Esophagus squamous epithelium (tissue), 5 donors: ENCODE measurements at regions not wholly inside any gene's neighbourhood (a gene's known extent, or its start where the extent isn't known, plus 50 kb on each side); places are given as distances from the start of the nearest gene placed in this dataset.

Source experiments
- DNase-seq: peaks from one replicate; lab custom pipeline; 2025; lab: John Stamatoyannopoulos, UW
- H3K27ac ChIP-seq, 4 donors: fragments of 200-600 bp; sonication (generic); one replicate each; pipeline ENCODE4 v1.5.1; 2016 to 2019; ENCODE audit warnings: mild to moderate bottlenecking in 1 of 4
- H3K27me3 ChIP-seq, 4 donors: fragments of 200-600 bp; sonication (generic); 1 replicate in 3 of 4; 2 replicates in 1 of 4; pipeline versions ENCODE4 v1.5.1 to v1.6.0; 2017 to 2021; ENCODE audit warnings: antibody characterized with exemption in 1 of 4
- H3K36me3 ChIP-seq, 3 donors: fragments of 200-600 bp; sonication (generic); one replicate each; pipeline ENCODE4 v1.5.1; 2016 to 2019
- H3K4me1 ChIP-seq, 3 donors: fragments of 200-600 bp; sonication (generic); one replicate each; pipeline ENCODE4 v1.5.1; 2017 to 2019
- H3K4me3 ChIP-seq, 4 donors: fragments of 200-600 bp; sonication (generic); 1 replicate in 3 of 4; 2 replicates in 1 of 4; pipeline ENCODE4 v1.5.1; 2016 to 2019; ENCODE audit warnings: mild to moderate bottlenecking in 2 of 4, moderate library complexity in 1 of 4
- H3K9me3 ChIP-seq, 3 donors: fragments of 200-600 bp; sonication (generic); one replicate each; pipeline ENCODE4 v1.5.1; 2016 to 2019
- POLR2A ChIP-seq, 4 donors: fragments of 450-650 bp; IDR thresholded peaks; one replicate each; pipeline ENCODE4 v1.6.1; 2017; ENCODE audit warnings: antibody characterized with exemption in 4 of 4, mild to moderate bottlenecking in 4 of 4, moderate library complexity in 3 of 4
- whole genome bisulfite sequencing, 2 donors: methylation state at CpG; one replicate each; pipeline ENCODE4 v1.1.5; 2018; 5-methylcytosine and 5-hydroxymethylcytosine counted together
- intact Hi-C: fragments of 100-400 bp; cut with DNase I; formaldehyde crosslinking; loops from one replicate; pipeline ENCODE4 v1.15.0; 2022
- TF ChIP-seq, protein P1 (sequence below), 6 experiments: fragments of 450-650 bp in 4 of 6; fragments of 200-600 bp in 2 of 6; sonication (generic) in 2 of 6; IDR thresholded peaks; one replicate each; pipeline ENCODE4 v1.5.1; 2016 to 2019; ENCODE audit warnings: antibody characterized with exemption in 6 of 6, mild to moderate bottlenecking in 4 of 6, moderate library complexity in 4 of 6
- donor health status: DM: yes; HTN: yes; CAD: no.

DNA sequence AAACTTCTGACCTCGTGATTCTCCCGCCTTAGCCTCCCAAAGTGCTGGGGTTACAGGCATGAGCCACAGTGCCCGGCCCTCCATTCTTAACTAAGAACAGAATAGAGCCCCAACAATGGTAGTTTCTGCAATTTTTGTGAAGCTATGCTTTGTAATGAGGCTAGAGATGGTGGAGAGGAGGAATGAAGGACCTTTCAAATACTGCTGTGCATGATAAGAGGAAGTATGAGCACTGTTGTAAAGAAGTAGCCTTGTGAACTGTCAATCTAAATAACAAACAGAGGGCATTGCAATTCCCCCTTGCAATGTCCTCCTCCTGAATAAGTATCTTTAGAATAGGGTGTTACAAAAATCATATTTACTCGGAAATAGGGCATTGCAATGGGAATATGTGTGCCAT, 70.2 kb downstream of the EVX1 start:
- H3K36me3 ChIP-seq, result no peaks in the 10 kb centered on the region
- TF ChIP-seq, protein P1, sequence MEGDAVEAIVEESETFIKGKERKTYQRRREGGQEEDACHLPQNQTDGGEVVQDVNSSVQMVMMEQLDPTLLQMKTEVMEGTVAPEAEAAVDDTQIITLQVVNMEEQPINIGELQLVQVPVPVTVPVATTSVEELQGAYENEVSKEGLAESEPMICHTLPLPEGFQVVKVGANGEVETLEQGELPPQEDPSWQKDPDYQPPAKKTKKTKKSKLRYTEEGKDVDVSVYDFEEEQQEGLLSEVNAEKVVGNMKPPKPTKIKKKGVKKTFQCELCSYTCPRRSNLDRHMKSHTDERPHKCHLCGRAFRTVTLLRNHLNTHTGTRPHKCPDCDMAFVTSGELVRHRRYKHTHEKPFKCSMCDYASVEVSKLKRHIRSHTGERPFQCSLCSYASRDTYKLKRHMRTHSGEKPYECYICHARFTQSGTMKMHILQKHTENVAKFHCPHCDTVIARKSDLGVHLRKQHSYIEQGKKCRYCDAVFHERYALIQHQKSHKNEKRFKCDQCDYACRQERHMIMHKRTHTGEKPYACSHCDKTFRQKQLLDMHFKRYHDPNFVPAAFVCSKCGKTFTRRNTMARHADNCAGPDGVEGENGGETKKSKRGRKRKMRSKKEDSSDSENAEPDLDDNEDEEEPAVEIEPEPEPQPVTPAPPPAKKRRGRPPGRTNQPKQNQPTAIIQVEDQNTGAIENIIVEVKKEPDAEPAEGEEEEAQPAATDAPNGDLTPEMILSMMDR (IDR thresholded peaks at IDR 0.05), result no peak
- TF ChIP-seq POLR2A (IDR thresholded peaks at IDR 0.05), result no peak
- H3K9me3 ChIP-seq, result no peaks in the 10 kb centered on the region
- H3K27ac ChIP-seq, result no peak overlapping the region
- peaks cover 0 to 18% (median 0%) of the 10 kb centered on the region in 3 donors for H3K4me1 ChIP-seq
- no peak for DNase-seq
- no peak overlapping the region for H3K4me3 ChIP-seq
- 83 to 84% methylated on average over 4 of the region's 4 CpGs for WGBS, 2 donors
- peaks cover 0 to 12% (median 0%) of the 10 kb centered on the region in 4 donors for H3K27me3 ChIP-seq
- intact Hi-C loops, result no loop called here

DNA sequence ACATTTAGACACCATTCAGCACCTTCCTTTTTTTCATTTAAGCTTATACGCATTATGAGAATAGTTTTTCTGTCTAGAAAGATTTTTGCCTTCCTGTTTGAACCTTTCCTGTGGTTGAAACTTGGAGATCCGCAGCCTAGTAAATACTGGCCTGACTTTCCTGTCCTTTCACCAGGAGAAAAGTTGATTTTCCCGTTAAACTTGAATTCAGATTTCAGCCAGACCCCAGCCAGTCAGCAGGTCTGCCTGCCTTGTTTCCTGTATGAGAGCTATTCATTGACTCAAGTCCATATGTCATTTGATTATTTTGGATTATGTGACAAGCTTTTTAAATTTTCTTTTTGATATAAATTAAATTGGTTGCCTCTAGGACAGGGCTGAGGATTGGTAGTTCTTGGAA, 71.5 kb downstream of the EVX1 start:
- H3K27me3 ChIP-seq, result peaks cover 0 to 12% (median 0%) of the 10 kb centered on the region in 4 donors
- 11 to 13% methylated on average over 3 of the region's 3 CpGs for WGBS, 2 donors
- TF ChIP-seq, protein P1 (IDR thresholded peaks at IDR 0.05), result no peak
- no peak for TF ChIP-seq POLR2A (IDR thresholded peaks at IDR 0.05)
- no peaks in the 10 kb centered on the region for H3K36me3 ChIP-seq
- no peak for DNase-seq
- intact Hi-C loops, result no loop called here
- H3K4me3 ChIP-seq, result no peak overlapping the region
- H3K27ac ChIP-seq, result peak overlapping the region in 2 of 4 donors; percentile 63 to 70
- H3K9me3 ChIP-seq, result no peaks in the 10 kb centered on the region
- H3K4me1 ChIP-seq, result peaks cover 0 to 18% (median 0%) of the 10 kb centered on the region in 3 donors

DNA sequence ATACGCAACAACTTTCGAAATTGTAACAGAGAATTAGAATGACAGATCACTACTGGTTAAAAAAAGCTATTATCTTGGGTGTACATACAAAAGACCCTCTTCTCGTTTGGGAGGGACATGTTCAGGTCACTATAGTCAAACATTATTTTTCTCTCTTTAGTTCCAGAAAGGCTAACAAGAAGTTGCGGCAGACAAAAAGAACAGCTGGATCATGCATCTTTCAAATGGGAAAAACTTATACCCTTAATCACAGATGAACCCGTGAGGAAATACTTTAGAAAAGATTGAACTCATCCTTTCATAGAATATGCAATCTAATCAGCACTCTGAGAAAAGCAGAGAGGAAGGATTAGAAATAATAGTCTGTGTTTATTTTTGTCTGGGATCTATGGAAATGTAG, 72.5 kb downstream of the EVX1 start:
- Histone ChIP-seq H3K4me1 (peaks cover 0 to 18% (median 0%) of the 10 kb centered on the region in 3 donors), H3K9me3 (no peaks in the 10 kb centered on the region), H3K36me3 (no peaks in the 10 kb centered on the region), H3K4me3 (no peak overlapping the region), H3K27me3 (peaks cover 0 to 17% (median 0%) of the 10 kb centered on the region in 4 donors), H3K27ac (no peak overlapping the region)
- WGBS, 2 donors, result 64 to 75% methylated on average over 5 of the region's 5 CpGs
- no peak for DNase-seq
- TF ChIP-seq, protein P1 (IDR thresholded peaks at IDR 0.05), result no peak
- intact Hi-C loops, result no loop called here

DNA sequence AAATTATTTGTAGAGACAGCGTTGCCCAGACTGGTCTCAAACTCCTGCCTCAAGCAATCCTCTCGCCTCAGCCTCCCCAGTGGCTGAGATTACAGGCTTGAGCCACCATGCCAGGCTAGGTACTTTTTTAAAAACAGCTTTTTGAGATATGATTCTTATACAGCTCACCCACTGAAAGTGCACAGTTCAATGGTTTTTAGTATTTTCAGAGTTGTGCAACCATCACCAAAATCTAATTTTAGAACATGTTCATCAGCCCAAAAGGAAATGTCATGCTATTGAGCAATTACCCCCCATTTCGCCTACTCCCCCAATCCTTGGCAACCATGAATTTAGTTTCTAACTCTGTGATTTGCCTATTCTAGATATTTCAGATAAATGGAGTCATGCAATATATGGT, 73.7 kb downstream of the EVX1 start:
- peaks cover 0 to 18% (median 0%) of the 10 kb centered on the region in 3 donors for H3K4me1 ChIP-seq
- peaks cover 0 to 20% (median 0%) of the 10 kb centered on the region in 4 donors for H3K27me3 ChIP-seq
- 45 to 53% methylated on average over 3 of the region's 3 CpGs for WGBS, 2 donors
- H3K4me3 ChIP-seq, result no peak overlapping the region
- H3K36me3 ChIP-seq, result no peaks in the 10 kb centered on the region
- TF ChIP-seq, protein P1 (IDR thresholded peaks at IDR 0.05), result no peak
- TF ChIP-seq POLR2A (IDR thresholded peaks at IDR 0.05), result no peak
- no peak overlapping the region for H3K27ac ChIP-seq
- no peak for DNase-seq
- intact Hi-C loops, result no loop called here
- no peaks in the 10 kb centered on the region for H3K9me3 ChIP-seq

DNA sequence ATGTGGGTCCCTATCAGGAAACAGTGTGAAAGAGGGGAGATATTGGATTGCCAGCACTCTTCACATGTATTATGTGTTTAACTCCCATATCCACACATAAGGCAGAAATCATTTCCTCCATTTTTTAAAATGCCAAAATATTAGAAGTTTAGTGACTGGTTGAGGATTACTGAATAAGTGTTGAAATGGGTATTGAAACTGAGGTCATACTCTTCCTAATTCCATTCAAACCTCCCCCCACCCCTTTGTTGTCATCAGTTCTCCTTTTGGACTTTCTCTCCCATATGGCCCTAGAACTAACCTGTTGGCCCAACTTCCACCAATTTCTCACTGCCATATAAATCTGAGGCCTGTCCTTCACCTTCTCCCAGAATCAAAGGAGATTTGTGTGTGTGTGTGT, 81.6 kb downstream of the EVX1 start:
- intact Hi-C loops, result no loop called here
- peaks cover 0 to 8% (median 0%) of the 10 kb centered on the region in 4 donors for H3K27me3 ChIP-seq
- no peaks in the 10 kb centered on the region for H3K36me3 ChIP-seq
- no peak overlapping the region for H3K27ac ChIP-seq
- no peaks in the 10 kb centered on the region for H3K9me3 ChIP-seq
- TF ChIP-seq, protein P1 (IDR thresholded peaks at IDR 0.05), result no peak
- TF ChIP-seq POLR2A (IDR thresholded peaks at IDR 0.05), result no peak
- no peaks in the 10 kb centered on the region for H3K4me1 ChIP-seq
- H3K4me3 ChIP-seq, result no peak overlapping the region
- DNase-seq, result no peak
